Colonic mucosa (tissue), 4 donors: ENCODE measurements at regions not wholly inside any gene's neighbourhood (a gene's known extent, or its start where the extent isn't known, plus 50 kb on each side); places are given as distances from the start of the nearest gene placed in this dataset.
"Not testable (repeated sequence)": the region's sequence is repeated elsewhere in the genome, so short reads cannot be mapped to it uniquely, and the experiment has no call there.

ENCODE experiments used
- DNase-seq: peaks from one replicate; pipeline ENCODE4 v3.0.0-alpha.2; 2020
- H3K27ac ChIP-seq: fragments of 200-600 bp; one replicate; pipeline ENCODE4 v1.8.0; 2021
- H3K27me3 ChIP-seq: fragments of 200-600 bp; one replicate; pipeline ENCODE4 v1.8.0; 2021
- H3K36me3 ChIP-seq: fragments of 200-600 bp; one replicate; pipeline ENCODE4 v1.8.0; 2021
- H3K4me1 ChIP-seq: fragments of 200-600 bp; one replicate; pipeline ENCODE4 v1.8.0; 2021; ENCODE audit warnings: mild to moderate bottlenecking
- H3K4me3 ChIP-seq: fragments of 200-600 bp; one replicate; pipeline ENCODE4 v1.8.0; 2021
- H3K9ac ChIP-seq, 2 donors: one replicate each; pipeline ENCODE4 v1.7.0; 2013; ENCODE audit warnings: control low read depth in 2 of 2, low read depth in 2 of 2, low read length in 2 of 2
- H3K9me3 ChIP-seq: fragments of 200-600 bp; one replicate; pipeline ENCODE4 v1.8.0; 2021
- intact Hi-C: fragments of 100-400 bp; cut with DNase I; formaldehyde crosslinking; loops from one replicate; pipeline ENCODE4 v1.14.1; 2022
- TF ChIP-seq, protein P1 (sequence below): fragments of 200-600 bp; IDR thresholded peaks from one replicate; pipeline ENCODE4 v1.8.0; 2022; ENCODE audit warnings: antibody characterized with exemption, mild to moderate bottlenecking
- donor health status: healthy.
- donor health status: DM: no; HTN: no; CAD: no.
- donor health status: DM: no; HTN: no; CAD: no.

GRCh38 chr11:10952872-10953271 lies 95.0 kb upstream of the ZBED5 start:
- Histone ChIP-seq H3K4me3 (no peak overlapping the region), H3K4me1 (no peaks in the 10 kb centered on the region), H3K27me3 (no peaks in the 10 kb centered on the region), H3K36me3 (no peaks in the 10 kb centered on the region), H3K27ac (no peak overlapping the region), H3K9me3 (no peaks in the 10 kb centered on the region), H3K9ac (no peak overlapping the region)
- TF ChIP-seq, protein P1, sequence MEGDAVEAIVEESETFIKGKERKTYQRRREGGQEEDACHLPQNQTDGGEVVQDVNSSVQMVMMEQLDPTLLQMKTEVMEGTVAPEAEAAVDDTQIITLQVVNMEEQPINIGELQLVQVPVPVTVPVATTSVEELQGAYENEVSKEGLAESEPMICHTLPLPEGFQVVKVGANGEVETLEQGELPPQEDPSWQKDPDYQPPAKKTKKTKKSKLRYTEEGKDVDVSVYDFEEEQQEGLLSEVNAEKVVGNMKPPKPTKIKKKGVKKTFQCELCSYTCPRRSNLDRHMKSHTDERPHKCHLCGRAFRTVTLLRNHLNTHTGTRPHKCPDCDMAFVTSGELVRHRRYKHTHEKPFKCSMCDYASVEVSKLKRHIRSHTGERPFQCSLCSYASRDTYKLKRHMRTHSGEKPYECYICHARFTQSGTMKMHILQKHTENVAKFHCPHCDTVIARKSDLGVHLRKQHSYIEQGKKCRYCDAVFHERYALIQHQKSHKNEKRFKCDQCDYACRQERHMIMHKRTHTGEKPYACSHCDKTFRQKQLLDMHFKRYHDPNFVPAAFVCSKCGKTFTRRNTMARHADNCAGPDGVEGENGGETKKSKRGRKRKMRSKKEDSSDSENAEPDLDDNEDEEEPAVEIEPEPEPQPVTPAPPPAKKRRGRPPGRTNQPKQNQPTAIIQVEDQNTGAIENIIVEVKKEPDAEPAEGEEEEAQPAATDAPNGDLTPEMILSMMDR, result no peak
- intact Hi-C loops, result no loop called here
- no peak for DNase-seq

- H3K36me3 ChIP-seq, H3K27me3 ChIP-seq, DNase-seq, H3K9ac ChIP-seq, H3K27ac ChIP-seq, H3K4me3 ChIP-seq, H3K4me1 ChIP-seq, H3K9me3 ChIP-seq, intact Hi-C loops: not testable (repeated sequence)
Observed at GRCh38 chr11:10947935-10948334, 90.1 kb upstream of the ZBED5 start.

DNA sequence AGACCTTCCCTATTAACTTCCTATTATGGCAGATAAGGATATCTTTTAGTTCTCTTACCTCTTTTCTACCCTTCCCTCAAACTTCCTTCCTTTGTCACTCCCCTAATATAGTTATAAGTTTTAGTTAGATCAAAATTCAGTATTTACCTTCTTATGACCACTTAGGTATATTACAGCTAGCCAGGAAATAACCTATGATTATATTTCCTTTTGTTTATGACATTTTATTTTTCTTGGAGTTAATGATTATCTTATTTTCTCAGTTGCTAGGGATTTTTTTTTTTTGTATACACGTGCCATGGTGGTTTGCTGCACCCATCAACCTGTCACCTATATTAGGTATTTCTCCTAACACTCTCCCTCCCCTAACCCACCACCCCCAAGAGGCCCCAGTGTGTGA lies 88.2 kb upstream of the ZBED5 start:
- TF ChIP-seq, protein P1, result no peak
- no peaks in the 10 kb centered on the region for H3K27me3 ChIP-seq
- H3K27ac ChIP-seq, result no peak overlapping the region
- H3K9ac ChIP-seq, result no peak overlapping the region
- H3K4me3 ChIP-seq, result no peak overlapping the region
- no peaks in the 10 kb centered on the region for H3K9me3 ChIP-seq
- intact Hi-C loops, result no loop called here
- no peak for DNase-seq
- H3K4me1 ChIP-seq, result no peaks in the 10 kb centered on the region
- no peaks in the 10 kb centered on the region for H3K36me3 ChIP-seq

GRCh38 chr11:10945196-10945595 lies 87.3 kb upstream of the ZBED5 start:
- Histone ChIP-seq H3K27ac (no peak overlapping the region), H3K36me3 (no peaks in the 10 kb centered on the region), H3K27me3 (no peaks in the 10 kb centered on the region), H3K9me3 (no peaks in the 10 kb centered on the region), H3K4me1 (no peaks in the 10 kb centered on the region), H3K4me3 (no peak overlapping the region), H3K9ac (no peak overlapping the region)
- TF ChIP-seq, protein P1, result no peak
- no peak for DNase-seq
- intact Hi-C loops, result no loop called here

DNA sequence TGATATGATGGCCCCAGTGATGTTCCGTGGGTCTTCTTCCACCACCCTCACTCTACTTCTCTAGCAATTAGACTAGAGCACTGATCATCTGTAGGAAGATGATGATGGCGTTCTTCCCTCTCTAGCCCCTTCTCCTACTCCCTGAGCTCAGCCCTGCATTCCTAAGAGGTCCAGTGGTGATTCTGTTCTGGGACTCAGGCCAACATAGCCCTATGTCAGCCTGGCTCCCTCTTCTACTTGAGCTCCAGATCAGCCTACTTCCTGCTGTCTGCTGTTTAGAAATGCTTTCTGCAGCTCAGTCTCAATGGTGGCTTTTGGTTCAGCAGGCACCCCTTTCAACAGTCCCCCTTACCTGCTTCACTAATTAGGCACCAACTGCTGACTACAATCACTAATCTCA lies 86.1 kb upstream of the ZBED5 start:
- intact Hi-C loops, result loop anchor here (5.0 kb wide), 1 partner anchor 63 kb away; no protein-coding TSS in a partner anchor
- no peak overlapping the region for H3K27ac ChIP-seq
- TF ChIP-seq, protein P1, result no peak
- no peak overlapping the region for H3K9ac ChIP-seq
- H3K4me3 ChIP-seq, result no peak overlapping the region
- H3K27me3 ChIP-seq, result no peaks in the 10 kb centered on the region
- no peaks in the 10 kb centered on the region for H3K4me1 ChIP-seq
- no peaks in the 10 kb centered on the region for H3K9me3 ChIP-seq
- no peaks in the 10 kb centered on the region for H3K36me3 ChIP-seq
- no peak for DNase-seq

DNA sequence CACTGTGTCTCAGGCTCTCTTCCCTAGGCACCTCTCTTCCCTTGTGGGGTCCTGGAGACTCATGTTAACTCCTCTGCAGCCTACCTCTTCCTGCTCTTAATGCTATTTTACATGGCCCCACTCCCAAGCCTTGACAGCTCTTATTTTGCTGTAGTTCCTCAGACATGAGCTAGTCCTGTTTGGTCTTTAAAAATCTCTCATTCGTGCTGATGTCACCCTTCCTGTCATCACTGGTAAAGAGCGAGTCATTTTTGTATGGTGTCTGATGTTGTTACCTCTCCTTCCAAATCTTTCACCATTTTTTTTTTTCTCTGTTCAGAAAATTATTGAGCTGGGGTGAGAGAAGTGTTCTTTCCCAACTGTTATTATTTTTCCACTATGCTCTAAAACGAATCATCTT lies 84.8 kb upstream of the ZBED5 start:
- H3K4me3 ChIP-seq, result no peak overlapping the region
- no peak for DNase-seq
- no peak overlapping the region for H3K9ac ChIP-seq
- TF ChIP-seq, protein P1, result no peak
- H3K4me1 ChIP-seq, result no peaks in the 10 kb centered on the region
- no peaks in the 10 kb centered on the region for H3K36me3 ChIP-seq
- intact Hi-C loops, result loop anchor here (5.0 kb wide), 1 partner anchor 65 kb away; no protein-coding TSS in a partner anchor
- H3K9me3 ChIP-seq, result no peaks in the 10 kb centered on the region
- H3K27ac ChIP-seq, result no peak overlapping the region
- H3K27me3 ChIP-seq, result no peaks in the 10 kb centered on the region
